ENCODE measurements at regions not wholly inside any gene's neighbourhood (a gene's known extent, or its start where the extent isn't known, plus 50 kb on each side); places are given as distances from the start of the nearest gene placed in this dataset.
"Not testable (repeated sequence)": the region's sequence is repeated elsewhere in the genome, so short reads cannot be mapped to it uniquely, and the experiment has no call there.

DNA sequence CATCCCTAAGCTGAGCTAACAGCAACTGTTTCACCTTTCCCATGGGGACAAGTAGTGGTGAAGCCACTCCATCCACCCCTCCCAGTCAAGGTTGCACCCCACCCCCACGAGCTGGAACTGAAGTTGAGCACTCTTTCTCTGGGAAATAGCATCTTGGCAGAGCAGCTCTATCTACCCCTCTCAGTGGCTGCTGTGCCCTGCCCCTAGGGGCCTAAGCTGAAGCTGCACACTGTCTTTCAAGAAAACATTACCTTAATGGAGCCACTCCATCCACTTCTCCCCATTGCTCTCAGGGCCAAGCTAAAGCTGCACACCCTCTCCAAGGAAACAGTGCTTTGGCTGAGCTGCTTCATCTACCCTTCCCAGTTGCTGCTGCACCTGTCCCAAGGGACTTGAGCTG is 170.6 kb upstream of the CCDC196 start:
- intact Hi-C loops (cut with DNase I), result no loop called here
- ATAC-seq (no peak), DNase-seq (no peak)

DNA sequence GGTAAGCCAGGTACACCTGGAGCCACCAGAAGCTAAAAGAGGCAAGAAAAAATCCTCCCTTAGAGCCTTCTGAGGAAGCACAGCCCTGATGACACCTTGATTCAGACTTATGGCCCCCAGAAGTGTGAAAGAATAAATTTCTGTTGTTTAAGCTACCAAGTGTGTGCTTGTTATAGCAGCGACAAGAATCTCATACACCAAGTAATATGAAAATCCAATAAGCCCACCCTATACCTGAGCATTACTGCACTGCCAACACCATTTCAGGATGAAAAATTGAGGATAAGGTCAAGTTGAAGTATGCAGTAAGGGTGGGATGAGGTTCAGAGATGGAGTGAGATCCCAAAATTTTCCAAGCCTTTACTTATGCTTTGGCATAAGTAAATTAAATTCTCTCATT is 163.6 kb upstream of the CCDC196 start:
- intact Hi-C loops (cut with DNase I), result no loop called here
- no peak for DNase-seq
- ATAC-seq, result no peak

DNA sequence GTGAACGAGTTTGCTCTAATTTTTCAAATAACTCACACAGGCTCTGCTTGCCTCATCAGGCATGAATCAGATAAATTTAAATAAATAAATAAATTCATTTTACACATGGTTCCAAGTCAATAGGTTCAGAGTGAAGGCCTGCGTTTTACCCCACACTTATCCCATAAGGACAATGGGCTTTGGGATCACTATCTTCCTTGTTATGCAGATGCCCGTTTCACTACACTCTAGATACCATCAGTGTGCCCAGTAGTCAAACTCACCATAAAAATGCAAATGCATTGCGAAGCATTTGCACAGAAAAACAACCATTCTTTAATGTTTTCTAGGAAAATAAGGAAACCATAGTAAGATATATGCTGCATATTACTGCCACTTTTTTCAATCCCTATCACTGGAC is 155.9 kb upstream of the CCDC196 start:
- ATAC-seq (no peak), DNase-seq (no peak)
- intact Hi-C loops (cut with DNase I), result no loop called here

DNA sequence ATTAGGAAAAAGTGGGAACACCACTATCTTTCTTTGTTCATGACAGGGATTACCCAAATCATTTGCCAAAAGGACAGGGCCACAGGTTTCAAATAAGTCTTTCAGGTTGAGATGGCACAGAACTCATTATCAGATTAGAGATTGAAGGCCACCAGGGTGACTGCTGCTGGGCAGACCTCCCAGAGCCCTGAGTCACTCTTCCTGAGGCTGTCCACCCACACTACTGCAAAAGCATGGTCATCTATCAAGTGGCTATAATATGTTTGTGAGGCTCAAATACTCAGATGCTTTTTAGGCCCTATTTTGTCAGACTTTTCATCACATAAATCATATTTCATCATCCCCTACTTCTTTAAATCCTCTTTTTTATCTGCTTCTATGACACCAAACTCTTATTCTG is 155.3 kb upstream of the CCDC196 start:
- DNase-seq (no peak), ATAC-seq (peak in 1 of 2 donors; percentile 51)
- intact Hi-C loops (cut with DNase I), result no loop called here

DNA sequence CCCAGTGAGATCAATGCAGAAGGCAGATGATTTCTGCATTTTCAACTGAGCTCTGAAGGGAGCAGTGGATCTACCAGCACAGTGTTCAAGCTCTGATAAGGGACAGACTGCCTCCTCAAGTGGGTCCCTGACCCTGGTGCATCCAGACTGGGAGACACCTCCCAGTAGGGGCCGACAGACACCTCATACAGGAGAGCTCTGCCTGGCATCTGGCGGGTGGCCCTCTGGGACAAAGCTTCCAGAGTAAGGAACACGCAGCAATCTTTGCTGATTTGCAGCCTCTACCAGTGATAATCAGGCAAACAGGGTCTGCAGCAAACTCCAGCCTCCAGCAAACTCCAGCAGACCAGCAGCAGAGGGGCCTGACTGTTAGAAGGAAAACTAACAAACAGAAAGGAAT is 152.9 kb upstream of the CCDC196 start:
- DNase-seq; intact Hi-C loops (cut with DNase I); ATAC-seq: not testable (repeated sequence)

DNA sequence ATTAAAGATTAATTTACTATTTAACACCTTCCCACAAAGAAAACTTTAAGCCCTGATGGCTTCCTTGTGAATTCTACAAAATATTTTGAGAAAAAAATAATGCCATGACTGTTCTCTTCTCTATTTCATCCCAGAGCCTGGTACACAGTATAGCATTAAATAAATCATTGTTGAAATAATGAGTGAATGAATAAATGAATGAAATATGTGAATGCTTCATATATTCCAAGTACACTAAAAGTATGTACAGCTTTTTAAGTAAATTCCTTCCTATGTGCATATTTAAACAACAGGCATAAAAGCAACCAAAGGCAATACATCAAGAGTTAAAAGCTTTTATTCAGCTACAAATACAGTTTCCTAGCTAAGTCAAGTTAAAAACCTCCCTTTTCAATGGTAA is 144.9 kb upstream of the CCDC196 start:
- ATAC-seq (no peak), DNase-seq (no peak)
- intact Hi-C loops (cut with DNase I), result no loop called here

DNA sequence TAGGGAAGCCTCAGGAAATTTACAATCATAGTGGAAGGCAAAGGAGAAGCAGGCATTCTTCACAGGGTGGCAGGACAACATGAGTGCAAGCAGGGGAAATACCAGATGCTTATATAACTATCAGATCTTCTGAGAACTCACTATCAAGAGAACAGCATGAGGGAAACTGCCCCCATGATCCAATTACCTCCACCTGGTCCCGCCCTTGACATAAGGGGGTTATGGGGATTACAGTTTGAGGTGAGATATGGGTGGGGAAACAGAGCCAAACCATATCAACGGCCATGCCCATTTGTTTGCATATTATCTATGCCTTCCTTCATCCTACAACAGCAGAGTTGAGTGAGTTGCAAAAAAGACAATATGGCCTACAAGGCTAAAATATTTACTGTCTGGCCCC is 140.2 kb upstream of the CCDC196 start:
- ATAC-seq (no peak), DNase-seq (no peak)
- intact Hi-C loops (cut with DNase I), result no loop called here

DNA sequence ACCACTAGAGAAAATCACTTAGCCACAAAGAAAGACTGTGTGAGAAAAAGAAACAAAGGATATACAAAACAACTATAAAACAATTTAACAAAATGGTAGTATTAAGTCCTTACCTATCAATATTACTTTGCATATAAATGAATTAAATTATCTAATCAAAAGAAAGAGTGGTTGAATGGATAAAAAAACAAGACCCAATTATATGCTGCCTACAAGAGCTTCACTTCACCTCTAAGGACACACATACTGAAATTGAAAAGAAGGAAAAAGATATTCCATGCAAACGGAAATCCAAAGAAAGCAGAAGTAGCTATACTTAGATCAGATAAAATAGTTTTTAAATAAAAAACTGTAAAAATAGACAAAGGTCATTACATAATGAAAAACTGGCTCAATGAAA is 134.9 kb upstream of the CCDC196 start:
- intact Hi-C loops (cut with DNase I), result no loop called here
- ATAC-seq (no peak), DNase-seq (no peak)

DNA sequence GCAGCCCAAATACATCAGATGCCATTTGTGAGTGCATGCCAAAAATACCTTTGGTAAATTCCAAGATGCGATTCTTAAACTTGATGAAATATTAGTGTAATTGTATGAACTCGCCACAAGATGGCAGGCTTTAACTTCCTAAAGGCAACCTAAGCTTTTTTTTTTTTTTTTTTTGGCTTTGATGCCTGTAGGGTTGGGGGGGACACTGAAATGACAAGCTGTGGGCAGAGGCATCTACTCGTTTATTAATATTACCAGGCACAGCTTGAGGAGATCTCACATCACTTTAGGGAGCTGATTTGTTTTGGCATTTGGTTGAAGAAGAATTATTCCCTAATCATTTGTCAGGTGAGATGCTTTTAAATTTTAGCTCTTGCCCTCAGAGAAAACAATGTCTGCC is 126.7 kb upstream of the CCDC196 start:
- DNase-seq, result no peak
- intact Hi-C loops (cut with DNase I), result no loop called here
- ATAC-seq, result no peak

DNA sequence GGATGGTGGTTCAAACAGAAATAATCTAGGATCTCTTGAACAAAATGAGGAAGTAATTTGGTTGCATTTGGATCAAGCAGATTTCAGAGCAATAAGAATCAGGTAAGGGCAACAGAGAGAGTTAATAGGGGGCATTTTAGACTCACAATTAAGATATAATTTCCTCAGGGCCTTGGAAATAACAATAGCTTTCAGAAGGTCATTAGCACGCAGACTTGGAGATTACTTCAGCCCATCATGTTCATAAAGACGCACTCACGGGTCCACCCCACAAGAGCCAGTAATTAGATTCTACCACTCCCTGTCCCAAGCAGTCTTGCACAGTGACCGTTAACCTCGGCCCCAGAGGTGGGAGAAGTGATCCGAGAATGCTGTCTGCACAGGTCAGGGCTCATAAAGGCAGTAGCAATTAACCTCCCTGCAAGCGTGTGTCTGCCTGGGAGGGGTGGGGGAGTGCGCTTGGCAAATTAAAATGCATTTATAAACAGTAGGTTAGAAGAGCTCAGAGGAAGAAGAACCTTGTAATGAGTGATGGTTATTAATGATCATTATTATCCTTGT is 125.7 kb upstream of the CCDC196 start:
- DNase-seq (no peak), ATAC-seq (no peak)
- intact Hi-C loops (cut with DNase I), result loop anchor here in 1 of 2 donors (5.0 kb wide), 1 partner anchor 42 kb away; no protein-coding TSS in a partner anchor

DNA sequence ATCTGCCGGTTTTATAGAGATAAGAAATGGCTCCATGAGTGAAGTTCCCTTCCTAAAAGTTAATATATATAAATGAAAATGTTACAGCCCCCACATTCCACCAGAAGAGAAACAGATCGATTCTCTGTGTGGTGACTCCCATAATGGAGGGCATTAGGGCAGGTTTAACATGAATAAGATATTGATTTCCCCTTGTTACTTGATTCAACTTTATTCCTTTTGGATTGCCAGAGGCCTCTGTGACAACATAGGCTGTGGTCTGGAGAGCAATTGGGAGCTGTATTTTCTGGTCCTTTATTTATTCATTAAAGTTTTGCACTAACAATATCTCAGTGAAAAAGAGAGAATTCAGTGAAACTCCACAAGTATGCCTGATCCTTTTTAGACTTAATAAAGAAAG is 125.2 kb upstream of the CCDC196 start:
- ATAC-seq (no peak), DNase-seq (no peak)
- intact Hi-C loops (cut with DNase I), result loop anchor here in 1 of 2 donors (5.0 kb wide), 1 partner anchor 41 kb away; no protein-coding TSS in a partner anchor

DNA sequence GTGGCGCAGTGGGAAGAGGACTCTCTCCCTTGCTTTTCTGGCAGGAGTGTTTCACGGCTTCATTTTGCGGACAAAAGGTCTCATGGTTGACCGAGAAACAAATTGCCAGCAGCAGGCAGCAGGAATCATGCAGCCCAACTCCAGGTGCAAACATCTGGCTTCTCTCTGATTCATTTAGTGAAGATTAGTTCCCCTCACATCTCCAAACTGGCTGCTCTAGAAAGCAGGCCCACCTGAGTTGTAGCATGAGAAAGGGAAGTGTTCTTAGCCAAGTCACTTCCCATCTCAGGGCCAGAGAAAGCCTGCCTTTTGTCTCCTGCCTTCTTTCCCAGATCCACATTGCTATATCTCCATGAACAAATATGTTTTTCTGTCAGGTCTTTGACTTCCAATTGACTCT is 120.8 kb upstream of the CCDC196 start:
- intact Hi-C loops (cut with DNase I), result no loop called here
- no peak for ATAC-seq
- no peak for DNase-seq

DNA sequence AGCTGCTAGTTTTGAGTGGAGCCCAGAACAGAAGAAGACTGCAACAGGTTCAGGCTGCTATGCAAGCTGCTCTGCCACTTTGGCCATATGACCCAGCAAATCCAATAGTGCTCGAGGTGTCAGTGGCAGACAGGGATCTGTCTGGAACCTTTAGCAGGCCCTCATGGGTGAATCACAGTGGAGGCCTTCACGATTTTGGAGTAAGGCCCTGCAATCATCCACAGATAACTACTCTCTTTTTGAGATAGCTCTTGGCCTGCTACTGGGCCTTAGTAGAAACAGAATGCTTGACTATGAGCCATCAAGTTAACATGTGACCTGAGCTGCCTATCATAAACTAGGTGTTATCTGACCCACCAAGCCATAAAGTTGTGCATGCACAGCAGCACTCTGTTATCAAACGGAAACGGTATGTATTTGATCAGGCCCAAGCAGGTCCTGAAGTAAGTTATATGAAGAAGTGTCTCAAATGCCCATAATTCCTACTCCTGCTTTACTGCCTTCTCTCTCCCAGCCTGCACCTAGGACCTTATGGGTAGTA is 116.9 kb upstream of the CCDC196 start:
- ATAC-seq (peak; percentile 47 to 81), DNase-seq (no peak)
- intact Hi-C loops (cut with DNase I), result no loop called here

DNA sequence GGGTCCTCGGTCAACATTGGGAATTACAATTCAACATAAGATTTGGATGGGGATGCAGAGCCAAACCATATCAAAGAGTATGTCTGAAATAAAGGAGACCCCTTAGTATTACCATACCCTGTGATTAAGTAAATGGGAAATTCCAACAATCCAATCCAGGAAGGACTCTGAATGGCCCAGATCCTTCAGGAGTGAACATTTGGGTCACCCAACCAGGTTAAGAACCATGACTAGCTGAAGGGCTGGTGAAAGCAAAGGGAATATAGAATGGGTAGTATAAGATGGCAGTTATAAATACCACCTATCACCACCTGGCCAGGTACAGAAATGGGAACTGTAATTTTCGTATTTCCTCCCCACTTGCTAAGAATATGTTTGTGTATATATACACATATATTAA is 114.4 kb upstream of the CCDC196 start:
- ATAC-seq, result no peak
- intact Hi-C loops (cut with DNase I), result no loop called here
- DNase-seq, result no peak

DNA sequence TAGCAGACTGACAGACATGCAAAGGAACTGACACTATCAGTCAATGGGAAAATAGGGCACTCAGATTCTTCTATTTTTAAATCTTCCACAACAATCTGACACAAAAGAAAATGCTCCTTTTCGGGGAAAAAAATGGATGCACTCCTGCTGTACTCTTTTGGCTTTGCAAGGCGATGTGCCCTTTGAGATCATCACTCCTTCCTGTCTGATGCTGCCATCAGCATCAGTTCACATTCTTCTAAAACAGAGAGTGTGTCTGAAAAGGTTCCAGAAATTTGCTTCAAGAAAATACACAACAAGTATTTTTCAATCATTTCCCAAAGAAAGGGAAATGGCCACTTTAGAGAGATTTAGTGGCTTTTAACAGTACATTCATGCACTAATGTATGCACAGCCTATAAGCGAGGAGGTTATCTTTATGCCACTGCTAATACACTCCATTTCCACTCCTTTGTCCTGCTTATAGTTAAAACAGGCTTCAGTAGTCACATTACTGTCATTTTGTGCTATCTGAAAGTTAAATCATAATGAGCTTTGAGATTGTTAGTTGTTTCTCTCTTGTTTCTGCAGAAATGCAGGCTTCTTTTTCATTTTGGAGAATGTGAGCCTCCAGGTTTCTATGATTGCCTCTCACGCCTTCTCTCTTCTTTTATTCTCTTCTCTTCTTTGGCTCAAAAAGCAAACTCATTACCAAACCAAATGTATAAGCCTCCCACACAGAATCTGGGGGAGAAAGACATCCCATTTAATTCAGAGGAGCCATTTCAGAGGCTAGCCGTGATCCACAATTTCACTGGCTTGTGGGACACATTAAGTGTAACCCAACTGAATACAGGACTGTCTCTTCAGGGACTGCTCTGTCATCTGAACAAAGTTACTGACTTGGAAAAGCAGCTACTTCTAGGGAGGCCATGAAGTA is 110.9 kb upstream of the CCDC196 start:
- intact Hi-C loops (cut with DNase I), result no loop called here
- DNase-seq (no peak), ATAC-seq (no peak)

DNA sequence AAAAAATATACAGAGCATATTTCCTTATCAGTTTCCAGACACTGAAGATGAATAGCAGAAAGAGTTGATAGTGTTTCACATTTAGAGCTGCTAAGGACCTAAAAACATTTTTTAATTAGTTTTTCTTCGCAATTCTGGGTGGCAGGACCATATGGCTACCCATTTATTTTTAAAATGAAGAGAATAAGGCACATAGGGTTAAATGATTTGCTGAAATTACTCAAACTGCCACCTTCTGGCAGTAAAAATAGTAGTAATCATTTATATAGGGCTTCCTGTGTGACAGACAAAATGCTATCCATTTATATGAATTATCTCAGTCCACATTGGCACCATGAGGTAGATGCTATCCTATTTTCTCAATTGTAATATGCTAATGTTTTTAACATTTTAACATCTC is 108.6 kb upstream of the CCDC196 start:
- DNase-seq (no peak), ATAC-seq (no peak)
- intact Hi-C loops (cut with DNase I), result no loop called here

DNA sequence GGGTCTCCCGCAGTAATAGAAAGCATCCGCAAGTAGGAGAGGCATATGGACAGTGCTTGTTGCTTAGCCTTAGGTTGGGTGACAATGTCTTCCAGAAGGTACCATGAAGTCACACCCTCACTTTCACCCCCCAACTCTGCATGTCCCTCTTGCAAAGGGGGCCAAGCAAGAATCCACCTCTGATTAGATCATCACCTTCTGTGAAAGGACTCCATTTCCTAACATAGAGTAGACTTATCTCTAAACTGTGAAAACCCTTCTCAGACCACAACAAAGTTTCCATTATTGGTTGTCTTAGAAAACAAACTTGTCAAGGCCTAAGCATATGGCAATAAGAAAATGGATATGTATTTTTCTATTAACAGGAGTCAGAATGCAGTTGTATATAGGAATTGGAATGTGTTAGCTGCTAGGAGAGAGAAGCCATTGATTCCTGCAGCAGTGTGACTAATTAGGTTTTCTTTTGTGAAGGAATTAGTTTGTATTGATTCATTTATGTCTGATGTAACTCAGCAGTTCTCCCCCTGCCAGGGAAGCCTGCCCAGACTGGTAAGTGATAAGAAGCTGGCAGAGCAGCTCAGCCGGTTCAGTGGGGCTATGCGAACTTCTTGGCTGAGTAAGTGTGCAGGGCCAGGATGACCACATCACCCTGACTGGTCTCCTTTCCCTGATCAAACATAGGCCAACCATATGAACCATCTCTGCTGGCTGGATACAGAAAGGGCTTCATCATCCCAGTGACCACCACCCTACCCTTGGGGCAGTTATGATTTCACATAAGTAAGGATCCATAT is 107.3 kb upstream of the CCDC196 start:
- intact Hi-C loops (cut with DNase I), result no loop called here

DNA sequence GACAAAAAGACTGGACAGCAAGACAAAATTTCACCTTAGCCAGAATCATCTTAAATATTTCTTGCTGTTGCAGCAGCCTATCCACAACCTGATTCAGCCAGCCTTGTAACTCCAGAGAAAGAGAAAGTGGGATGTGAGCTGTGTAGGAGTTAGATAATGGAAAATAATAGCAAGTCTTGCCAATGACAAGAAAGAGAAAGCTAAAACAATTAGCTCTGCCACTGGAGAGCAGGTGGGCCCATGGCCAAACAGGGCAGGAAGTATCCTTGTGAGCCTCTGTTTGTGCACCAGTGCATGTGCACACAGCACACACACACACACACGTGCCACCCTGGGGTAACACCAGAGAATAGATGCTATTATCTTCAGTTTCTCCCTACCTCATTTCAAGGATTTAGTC is 106.0 kb upstream of the CCDC196 start:
- DNase-seq (peak; percentile 53), ATAC-seq (peak; percentile 70 to 73)
- intact Hi-C loops (cut with DNase I), result no loop called here

More for the DNA sequence above, 107.3 kb upstream of the CCDC196 start:
- DNase-seq (peak; percentile 66), ATAC-seq (peak; percentile 95 to 98)

DNA sequence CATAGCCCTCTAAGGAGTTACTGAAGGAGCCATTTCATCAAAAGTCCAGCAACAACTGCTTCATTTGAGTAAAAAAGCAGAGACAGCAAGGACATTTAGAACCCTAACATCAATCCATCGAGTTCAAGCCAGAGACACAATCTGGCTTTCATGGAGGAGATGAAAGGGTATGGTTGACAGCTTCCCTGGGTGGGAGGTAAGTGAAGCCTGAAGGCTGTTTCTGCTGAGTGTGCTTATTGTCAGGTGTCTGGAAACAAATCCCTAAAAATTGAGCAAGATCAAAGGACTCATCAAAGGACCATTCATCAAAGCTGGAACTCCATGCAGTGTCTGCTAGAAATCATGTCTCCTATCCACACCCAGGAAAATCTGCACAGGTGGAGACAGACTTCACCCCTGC is 104.4 kb upstream of the CCDC196 start:
- DNase-seq (no peak), ATAC-seq (no peak)
- intact Hi-C loops (cut with DNase I), result no loop called here

DNA sequence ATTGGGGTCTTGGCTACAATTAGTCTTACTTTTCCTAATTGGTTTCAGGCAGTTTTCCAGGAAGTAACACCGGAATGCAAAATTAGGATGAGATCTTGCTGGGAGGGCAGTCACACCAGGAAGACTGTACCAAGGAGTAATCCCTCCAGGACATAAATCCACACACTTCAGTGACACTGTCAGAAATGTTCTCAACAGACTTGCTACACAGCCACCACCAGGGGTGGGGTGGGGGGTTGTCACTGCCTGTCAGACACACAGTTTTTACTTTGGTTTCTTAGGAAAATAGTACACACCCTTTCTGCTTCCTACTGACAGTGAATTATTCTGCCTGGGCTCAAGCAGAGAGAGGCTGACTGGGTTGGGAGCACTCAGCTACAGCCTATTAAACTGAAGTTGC is 102.9 kb upstream of the CCDC196 start:
- ATAC-seq, result no peak
- intact Hi-C loops (cut with DNase I), result no loop called here
- DNase-seq, result no peak

Data from left cardiac atrium (tissue), 4 donors.